ENCODE measurements at regions not wholly inside any gene's neighbourhood (a gene's known extent, or its start where the extent isn't known, plus 50 kb on each side); places are given as distances from the start of the nearest gene placed in this dataset.
"Not testable (repeated sequence)": the region's sequence is repeated elsewhere in the genome, so short reads cannot be mapped to it uniquely, and the experiment has no call there.

DNA sequence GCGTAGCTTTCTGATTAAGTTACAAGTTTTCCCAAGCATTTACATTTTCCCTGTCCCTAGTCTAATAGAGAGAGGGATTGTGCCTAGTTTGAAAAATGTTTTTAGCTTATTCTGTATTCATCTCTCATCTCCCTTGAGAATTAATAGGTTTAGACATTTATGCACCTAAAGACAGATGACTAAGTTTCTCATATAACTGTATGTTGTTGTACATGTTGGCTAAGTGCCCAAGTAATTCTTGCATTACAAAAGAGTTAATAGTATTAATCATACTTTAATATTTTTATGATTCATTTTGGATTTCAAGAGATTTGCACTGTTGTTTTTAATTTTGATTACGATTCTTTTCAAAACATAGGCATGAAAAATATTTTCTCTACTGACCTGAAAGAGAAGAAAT, 109.0 kb upstream of the TBL1XR1 start:
- DNase-seq, result no peak

DNA sequence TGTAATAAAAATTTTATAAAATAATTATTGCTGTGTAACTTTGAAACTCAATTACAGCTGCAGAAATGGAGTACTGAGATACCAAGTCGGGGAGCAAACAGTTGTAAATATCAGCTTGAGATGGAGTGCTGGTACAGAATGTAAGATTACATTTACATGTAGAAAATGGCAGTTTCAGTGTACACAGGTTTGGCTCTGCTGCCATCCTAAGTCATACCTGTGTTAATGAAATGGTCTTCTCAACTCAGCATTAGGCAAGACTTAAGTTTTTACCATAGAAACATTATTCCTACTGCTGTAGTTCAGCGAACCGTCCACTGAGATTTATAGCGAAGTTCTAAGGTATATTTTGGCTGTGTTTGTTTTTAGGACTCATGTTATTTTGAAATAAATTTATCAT, 110.1 kb upstream of the TBL1XR1 start:
- DNase-seq, result no peak

DNA sequence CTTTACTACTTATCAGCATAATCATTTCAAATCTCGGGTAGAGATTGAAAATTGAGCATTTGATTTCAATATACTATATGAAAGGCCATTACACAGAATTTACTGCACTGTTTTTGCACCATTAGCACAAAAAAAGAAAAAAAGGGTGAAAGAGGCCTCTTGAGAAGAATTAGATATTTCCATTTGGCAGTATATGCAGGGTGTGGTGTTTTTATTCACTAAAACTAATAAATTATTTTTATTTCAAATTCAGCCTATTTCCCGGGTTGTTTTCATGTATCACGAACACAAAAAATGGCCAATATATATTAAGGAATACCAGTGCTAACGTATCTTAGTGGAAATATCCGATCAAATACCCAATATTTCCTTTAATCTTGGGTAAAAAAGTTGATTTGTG, 110.5 kb upstream of the TBL1XR1 start:
- no peak for DNase-seq

DNA sequence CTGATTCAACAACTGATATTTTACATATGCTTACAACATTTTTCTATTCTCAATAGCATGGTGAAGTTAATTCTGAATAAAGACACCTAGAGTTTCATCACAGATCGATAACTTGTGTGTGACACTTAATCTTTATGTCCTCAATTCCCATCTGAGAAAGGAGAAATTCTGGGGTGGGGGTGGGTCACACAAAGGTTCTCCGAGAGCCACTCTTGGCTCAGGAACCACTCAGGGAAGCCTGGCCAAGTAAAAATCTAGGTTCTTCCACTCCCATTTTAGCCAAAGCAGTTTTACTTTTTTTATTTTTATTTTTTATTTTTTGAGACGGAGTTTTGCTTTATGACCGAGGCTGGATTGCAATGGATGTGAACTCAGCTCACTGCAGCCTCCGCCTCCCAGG, 111.0 kb upstream of the TBL1XR1 start:
- no peak for DNase-seq

DNA sequence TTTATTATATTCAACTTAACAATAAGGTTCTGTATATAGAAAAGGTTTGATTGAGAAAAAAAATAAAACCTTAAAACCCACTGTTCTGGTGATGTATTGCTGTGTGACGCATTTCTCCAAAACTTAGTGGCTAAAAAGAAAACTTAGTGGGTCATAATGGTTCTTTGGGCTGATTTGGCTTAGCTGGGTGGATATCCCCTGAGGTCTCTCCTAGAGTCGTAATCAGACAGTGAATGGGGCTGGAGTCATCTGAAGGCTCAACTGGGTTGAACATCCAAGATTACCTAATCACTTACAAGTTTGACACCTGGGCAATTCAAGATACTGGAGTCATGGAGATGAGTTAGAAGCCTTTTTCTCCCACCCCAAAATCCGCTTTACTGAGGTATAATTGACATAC, 111.6 kb upstream of the TBL1XR1 start:
- DNase-seq, result no peak

DNA sequence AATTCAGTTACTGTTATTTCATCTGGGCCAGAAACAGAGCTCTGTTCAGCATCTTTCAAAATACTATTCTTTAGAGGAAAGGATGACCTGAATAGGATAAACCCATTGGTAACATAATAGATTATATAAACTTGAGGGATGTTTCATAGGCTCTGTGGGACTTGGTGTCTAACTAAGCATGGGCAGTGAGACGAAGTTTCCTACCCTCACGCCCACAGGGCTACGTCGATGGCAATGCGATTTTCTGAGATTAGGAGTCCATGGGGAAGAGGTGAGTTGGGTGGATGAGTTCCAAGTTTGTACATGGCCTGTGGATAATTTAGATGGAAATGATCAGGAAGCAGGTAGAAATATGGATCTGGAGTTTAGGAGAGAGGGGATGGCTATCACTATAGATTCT, 115.2 kb upstream of the TBL1XR1 start:
- DNase-seq, result no peak

DNA sequence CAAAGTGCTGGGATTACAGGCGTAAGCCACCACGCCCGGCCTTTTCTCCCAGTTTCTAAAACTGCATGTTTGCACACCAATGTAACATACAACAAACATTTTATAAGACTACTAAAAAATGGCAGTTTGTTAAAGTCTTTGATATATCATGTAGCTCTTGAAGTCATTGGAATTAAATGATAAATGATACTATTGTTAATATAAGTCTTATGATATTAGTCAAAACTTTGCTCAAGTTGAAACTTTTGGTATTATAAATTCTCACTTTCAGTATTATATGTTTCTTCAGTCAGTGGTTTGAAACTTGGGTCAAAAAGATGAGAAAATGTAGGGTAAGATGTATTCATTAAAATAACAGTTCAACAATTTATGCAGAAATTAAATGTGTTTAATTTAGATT, 117.6 kb upstream of the TBL1XR1 start:
- DNase-seq, result no peak

DNA sequence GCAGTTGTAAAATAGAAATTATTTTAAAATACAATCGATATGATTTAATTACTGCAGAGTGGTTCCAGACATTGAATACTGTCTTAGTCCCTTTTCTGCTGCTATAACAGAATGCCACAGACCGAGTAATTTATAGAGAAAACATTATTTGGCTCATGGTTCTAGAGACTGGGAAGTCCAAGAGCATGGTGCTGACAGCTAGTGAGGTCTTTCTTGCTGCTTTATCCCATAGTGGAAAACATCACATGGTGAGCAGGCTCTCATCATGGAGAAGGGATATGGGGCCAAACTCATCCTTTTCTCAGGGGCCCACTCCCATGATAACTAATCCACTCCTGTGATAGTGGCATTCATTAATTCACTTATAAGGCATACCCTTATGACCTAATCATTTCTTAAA, 120.0 kb upstream of the TBL1XR1 start:
- no peak for DNase-seq

DNA sequence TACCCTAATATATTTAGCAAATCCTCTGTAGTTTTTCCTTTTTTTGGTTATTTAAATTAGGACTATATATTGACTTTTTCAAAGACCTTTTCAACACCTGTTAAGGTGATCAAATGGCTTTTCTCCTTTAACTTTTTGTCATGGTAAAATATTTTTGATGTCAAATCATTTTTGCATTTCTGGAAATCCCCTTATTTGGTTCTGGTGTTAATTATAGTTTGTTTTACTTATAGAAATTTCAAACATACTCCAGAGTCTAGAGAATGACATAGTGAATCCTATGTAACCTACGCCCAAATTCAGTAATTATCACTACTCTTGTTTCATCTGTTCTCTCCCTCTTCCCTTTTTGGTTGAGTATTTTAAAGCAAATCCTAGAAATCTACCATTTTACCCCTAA, 121.3 kb upstream of the TBL1XR1 start:
- no peak for DNase-seq

DNA sequence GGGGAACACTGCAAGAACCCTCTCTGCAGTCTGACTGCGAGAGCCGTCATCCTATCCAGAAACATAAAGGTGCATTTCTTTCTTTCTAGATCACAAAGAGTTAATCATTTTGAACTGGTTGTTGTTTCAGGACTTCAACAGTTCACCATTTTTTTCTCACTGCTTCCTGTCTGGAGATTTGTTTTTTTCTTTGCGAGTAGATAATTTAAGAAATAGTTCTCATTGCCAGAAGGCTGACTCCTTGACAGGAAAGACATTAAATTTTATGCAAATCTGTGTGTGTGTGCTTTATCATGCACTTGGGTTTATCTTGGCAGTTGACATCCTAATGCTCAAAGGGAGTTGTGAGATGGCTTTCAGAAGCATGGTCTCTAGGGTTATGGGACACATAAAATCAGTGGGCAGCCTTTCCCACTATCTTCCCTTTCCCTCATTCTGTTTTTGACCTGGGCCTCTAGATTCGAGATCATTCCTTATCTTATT, 123.5 kb upstream of the TBL1XR1 start:
- no peak for DNase-seq

DNA sequence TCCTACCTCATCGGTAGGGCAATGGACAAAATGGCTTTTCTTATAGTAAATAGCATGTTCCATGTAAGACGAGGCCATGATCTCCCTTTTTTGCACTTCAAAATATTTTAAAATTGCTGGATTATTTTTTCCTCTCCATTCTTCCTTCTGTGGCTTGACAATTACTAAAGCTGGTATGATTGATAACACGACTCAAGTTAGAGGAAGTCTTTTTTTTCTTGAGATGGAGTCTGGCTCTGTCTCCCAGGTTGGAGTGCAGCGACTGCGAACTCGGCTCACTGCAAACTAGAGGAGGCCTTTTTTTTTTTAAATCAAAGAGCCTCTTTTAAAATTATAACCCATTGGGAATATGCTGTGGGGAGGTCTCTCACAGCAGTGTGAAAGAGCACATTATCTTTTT, 124.5 kb upstream of the TBL1XR1 start:
- DNase-seq, result no peak

DNA sequence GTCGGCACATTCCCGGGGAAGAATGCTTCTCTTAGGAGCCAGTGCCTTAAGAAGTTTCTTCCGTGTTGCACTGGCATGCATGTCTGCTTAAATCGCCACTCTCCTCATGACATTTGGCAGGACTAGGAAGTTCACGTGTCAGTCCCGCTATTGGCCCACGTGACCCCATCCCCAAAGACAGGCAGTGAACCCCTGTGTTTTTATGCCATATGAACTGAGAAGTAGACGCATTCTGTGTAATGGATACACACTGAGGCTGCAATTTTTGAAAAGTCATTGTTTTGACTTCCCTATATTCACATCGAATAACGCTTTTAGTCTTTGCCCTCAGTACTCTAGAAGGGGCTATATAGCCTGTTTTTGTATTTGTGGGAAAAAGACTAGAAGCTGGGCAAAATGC, 125.6 kb upstream of the TBL1XR1 start:
- DNase-seq, result no peak

DNA sequence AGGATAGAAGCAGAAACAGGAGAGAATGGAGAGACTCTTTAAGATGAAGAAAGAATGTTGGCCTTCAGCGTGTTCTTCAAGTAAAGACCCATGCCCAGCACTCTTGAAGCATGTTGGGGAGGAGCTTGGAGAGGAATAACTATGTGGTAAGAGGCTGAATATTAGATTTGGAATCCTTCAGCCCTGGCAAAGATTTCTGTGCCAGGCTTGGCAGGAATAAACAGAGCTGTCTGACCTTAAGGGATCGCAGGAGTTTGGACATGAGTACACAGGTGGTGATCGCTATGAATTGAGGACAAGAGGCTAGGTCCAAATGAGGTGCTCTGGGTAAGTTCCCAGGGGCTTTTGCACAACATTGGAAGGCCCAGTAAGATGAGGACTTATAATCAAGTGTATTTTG, 132.6 kb upstream of the TBL1XR1 start:
- no peak for DNase-seq

DNA sequence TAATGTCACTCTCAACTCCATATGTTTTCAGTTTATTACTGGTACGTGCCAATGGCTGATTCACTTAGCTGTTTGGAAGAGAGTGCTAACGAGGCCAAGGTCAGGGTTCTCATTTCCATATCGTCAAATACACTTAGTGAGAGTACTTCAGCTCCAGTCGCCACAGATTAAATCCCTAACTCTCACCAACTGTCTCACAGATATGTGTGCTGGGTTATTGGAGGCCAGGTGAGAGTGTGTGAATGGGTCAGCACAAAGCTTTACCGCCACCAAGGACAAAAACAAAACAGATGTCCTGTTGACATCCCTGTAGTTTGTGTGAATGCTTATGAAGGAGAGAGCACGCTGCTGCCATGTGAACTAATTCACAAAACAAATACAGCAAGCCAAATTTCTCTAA, 133.5 kb upstream of the TBL1XR1 start:
- DNase-seq, result no peak

DNA sequence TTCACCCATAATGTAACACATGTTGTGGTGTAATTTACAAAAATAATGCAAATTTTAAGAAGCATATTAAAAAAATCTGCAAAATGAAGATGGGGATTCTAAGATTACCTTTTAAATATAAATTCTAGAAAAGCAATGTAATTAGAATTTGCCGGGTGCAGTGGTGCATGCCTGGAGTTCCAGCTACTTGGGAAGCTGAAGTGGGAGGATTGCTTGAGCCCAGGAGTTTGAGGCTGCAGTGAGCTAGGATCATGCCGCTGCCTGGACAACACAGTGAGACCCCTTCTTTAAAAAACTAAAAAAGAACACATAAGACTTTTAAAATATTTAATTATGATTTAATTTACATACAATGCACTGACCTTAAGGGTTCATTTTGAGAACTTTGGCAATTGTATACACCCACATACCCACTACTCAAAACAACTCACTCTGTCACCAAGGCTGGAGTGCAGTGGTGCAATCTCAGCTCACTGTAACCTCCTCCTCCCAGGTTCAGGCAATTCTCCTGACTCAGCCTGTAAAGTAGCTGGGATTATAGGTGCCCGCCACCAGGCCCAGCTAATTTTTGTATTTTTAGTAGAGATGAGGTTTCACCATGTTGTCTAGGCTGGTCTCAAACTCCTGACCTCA, 134.0 kb upstream of the TBL1XR1 start:
- DNase-seq, result no peak

DNA sequence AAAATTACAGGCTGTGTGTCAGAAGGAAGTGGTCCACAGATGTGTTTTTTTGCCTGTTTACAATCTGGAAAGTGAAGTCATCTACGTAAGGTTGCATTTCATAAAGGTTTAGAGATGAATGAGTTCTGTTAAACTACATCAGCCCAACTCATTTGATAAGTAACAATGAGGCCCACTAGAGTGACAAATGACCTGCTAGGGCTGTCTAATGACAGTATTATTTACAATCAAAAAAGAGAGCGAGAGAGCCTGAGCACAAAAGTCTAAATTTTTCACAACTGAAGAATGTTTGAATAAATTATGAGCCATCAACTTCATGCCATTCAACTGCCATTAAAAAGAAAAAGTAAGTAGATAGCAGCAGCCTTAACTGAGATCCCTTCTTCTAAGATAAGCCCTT, 135.7 kb upstream of the TBL1XR1 start:
- DNase-seq, result no peak

DNA sequence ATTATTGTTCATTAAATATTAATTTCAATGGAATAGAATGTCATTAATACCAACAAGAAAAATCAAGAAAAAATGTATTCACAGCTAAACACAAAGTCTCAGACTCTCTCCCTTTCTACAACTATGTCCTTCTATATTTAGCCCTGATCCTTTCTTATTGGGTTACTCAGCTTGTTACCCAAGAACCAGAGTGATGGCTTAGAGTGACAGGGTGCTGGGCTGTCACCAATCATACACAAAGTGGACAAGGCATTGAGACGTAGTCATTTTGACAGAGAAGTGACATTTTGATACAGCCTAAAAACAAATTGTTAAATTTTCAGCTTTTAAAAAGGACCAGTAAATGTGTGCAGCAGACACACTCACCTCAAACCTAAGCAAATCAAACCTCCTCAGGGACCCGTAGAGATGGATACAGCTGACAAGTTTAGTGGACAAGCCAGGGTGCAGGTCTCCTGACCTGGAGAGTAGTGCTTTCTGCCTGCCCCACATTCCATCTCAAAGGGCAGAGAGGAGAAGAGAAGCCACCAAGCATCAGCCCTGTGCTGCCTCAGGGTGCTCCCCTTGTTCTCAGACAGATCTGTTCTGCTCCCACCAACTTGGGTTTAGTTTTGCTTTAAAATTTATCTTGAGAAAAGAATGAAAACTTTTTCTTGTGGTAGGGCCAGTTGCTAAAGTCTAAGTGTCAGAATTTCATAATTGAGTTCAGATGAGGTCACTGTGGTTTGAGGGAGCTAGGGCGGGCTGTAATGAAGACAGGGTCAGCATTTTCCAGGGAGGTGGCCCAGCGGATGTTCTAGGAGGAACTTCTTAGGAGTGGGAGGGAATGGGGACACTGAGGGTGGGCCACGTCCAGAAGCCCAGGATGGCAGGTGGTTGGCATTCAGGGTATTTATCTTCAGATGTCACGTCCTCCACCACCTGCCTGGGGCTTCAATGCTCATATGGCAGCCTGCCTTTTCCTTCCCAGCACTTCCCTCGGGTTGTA, 136.5 kb upstream of the TBL1XR1 start:
- DNase-seq, result no peak

DNA sequence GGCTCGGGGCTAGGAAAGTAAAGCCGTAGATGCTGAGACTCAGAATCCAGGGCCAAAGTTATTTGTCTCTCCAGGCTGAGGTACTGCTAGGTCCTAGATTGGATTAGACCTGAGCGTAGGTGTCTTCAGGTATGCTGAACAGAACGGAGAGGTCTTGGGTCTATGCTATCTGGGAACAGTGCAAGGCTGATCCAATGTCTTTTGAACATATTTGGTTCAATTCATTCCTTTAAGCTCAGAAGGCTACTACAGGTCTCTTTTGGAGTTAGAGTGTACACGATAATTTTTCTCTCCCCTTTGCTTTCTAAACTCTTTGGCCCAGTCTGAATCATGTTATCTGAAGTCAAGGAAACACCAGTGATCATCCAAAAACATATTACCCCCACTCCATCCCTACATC, 137.5 kb upstream of the TBL1XR1 start:
- DNase-seq, result no peak

DNA sequence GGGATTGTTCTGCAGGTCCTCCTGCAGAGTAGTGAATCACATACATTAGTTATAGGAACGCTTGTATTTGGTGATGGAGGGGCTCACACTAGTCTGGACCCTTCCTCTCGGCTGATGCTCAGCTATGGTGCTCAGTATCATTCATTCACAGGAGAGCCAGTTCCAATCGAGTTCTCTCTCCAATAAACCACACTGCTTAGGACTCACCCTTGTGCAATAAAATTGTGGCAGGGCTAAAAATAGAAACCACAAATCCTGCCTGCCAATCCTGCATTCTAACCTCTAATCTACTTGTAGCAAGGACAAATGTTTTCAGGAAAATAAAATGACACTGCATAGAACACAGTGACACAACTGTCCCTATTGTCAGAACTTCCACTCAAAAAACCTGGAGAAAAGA, 138.4 kb upstream of the TBL1XR1 start:
- no peak for DNase-seq

DNA sequence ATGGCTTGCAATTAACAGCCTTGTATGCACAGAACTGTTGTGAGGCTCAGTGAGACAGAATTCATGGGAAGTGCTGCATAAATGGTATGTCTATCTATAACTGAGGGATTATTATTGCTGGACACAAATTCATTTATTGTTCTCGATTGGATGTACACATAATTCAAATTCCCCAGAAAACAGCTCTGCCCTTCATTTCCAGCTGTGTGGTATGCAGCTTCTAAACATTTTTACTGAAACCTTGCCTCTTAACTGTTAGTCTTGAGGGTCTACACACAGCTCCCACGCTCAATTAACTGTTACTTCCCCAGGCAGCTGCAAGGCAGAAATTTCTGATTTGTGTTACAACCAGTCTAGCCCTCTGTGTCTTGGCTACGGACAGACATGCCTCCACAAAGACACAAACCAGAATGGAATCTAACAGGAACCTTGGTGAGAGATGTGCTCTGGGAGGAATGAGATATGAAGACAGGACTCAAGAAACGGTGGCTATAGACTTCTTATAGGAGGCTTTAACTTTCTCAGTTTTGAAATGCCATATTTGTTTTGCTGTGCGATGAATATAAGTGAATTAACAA, 139.7 kb upstream of the TBL1XR1 start:
- no peak for DNase-seq

DNA sequence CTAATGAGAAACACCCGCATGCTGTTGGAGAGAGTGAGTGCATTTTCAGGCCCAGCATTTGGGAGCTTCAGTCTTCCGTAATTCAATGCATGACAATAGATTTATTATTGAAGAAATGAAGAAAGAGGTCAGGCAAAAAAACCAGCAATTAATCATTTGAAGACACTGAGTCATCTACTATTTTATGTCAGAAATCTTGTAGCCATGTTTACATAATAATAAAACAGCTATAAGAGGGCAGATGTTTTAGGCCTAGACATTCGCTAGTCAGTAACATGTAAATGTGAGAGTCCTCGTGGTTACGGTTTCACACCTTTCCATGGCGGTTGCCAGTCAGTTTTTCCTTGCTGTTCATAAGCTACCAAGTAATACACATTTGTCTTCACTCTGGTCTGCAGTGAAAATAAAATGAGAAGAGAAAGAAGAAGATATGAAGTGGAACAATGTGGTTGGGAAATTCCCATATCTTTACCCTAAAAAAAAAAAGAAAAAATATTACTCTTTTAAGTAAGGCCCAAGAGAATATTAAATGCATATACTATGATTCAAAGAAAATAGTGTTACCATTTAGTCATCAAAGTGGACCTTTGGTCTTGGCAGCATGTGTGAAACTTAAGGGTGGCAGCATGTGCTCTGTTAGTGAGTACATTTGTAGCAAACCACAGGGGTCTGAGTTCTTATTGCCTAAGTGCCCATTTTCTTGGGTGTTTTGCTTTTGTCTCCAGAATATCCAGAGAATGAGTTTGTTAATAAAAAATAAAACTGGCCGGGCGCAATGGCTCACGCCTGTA, 140.5 kb upstream of the TBL1XR1 start:
- no peak for DNase-seq

DNA sequence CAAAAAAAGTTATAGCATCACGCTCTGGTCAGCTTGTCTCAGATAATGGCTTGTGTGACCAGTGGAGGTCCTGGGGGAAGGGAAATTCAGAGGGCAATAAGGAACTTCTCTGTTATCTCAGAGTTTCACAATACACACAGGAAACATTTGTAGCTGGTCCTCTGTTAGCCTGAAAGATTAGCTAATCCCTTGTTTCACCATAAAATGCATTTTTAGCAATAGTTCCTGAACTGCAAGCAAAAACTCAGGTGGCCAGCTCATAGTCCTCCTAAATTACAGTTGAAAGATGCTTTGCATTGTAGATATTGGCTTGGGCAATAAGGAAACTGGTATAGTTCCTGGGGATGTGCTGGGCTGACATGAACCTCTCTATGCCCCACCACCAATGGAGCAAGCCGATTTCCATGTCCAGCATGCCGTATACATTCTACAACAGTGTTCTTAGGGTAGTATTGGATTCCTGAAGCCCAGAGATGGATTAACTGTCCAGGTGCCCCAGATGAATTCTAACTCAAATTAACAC, 141.5 kb upstream of the TBL1XR1 start:
- no peak for DNase-seq

DNA sequence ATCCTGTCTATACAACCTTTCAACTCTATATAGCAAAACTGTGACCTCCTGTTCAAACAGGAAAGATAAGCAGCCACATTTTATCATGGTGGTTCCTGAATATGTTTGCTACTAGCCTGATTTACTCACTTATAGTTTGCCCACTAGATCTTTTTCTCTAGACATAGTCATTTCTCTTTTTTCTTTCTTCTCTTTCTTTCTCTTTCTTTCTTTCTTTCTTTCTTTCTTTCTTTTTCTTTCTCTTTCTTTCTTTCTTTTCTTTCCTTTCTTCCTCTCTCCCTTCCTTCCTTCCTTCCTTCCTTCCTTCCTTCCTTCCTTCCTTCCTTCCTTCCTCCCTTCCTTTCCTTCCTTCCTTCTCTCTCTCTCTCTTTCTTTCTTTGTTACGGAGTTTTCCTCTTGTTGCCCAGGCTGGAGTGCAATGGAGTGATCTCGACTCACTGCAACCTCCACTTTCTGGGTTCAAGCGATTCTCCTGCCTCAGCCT, 142.0 kb upstream of the TBL1XR1 start:
- not testable (repeated sequence) for DNase-seq
